HCT116 (cell line): ENCODE measurements at regions not wholly inside any gene's neighbourhood (a gene's known extent, or its start where the extent isn't known, plus 50 kb on each side); places are given as distances from the start of the nearest gene placed in this dataset.

Experiments used
- ATAC-seq: fragments of 200-7000 bp; cut with Tn5 transposase; 2 replicates; pipeline ENCODE4 v1.9.1; 2020; ENCODE audit warnings: mild to moderate bottlenecking, moderate library complexity
- BruUV-seq: library from RNA; stranded (reverse); fragments of 400-500 nt; replicated peaks from 2 replicates; lab custom pipeline; 2021; lab: Mats Ljungman, UMichigan
- CTCF ChIA-PET: fragments of 300-600 bp; sonication (Branson Sonifier 250); formaldehyde crosslinking; loops from one replicate; lab custom pipeline; 2021; ENCODE audit warnings: antibody characterized with exemption; lab: Charles Lee
- POLR2A ChIA-PET: fragments of 300-600, 350-600 bp; sonication (Branson Sonifier 250); formaldehyde crosslinking; loops from one replicate; lab custom pipeline; 2021; ENCODE audit warnings: antibody characterized with exemption; lab: Charles Lee
- RAD21 ChIA-PET, 2 experiments: fragments of 300-600 bp; sonication (Branson Sonifier 250); formaldehyde crosslinking; loops; one replicate each; lab custom pipeline; 2023; ENCODE audit warnings: low total read pairs in 2 of 2; ENCODE audit not compliant: uncharacterized antibody in 2 of 2, unreplicated experiment in 2 of 2, low non-redundant PET in 1 of 2; lab: Charles Lee
- DNase-seq: peaks from one replicate; pipeline ENCODE4 v3.0.0-alpha.2; 2010; ENCODE audit warnings: low read depth, low spot score
- H2AFZ ChIP-seq: fragments of 200-600 bp; shearing (Covaris generic), sonication (generic); 2 replicates; pipeline ENCODE4 v1.6.1; 2017; ENCODE audit warnings: low read depth, mixed run types, mixed read lengths, antibody characterized with exemption, low read length; ENCODE audit not compliant: poor library complexity, severe bottlenecking
- H3K27ac ChIP-seq: 2 replicates; pipeline ENCODE4 v1.5.1; 2012; ENCODE audit warnings: low read depth, low read length
- H3K27me3 ChIP-seq: fragments of 200-600 bp; sonication (generic); 2 replicates; pipeline ENCODE4 v1.6.1; 2016; ENCODE audit warnings: mixed run types, low read length, mixed read lengths; ENCODE audit not compliant: insufficient read depth
- H3K36me3 ChIP-seq, 2 experiments: fragments of 200-500 bp in 1 of 2; fragments of 200-600 bp in 1 of 2; sonication (Bioruptor generic) in 1 of 2; sonication (generic) in 1 of 2; 2 replicates each; pipeline versions ENCODE4 v1.5.1 to v1.6.1; 2014 to 2016; ENCODE audit warnings: low read length in 2 of 2, inconsistent platforms in 1 of 2, mixed read lengths in 1 of 2, mixed run types in 1 of 2; ENCODE audit not compliant: insufficient read depth in 2 of 2, control insufficient read depth in 1 of 2
- H3K4me1 ChIP-seq, 2 experiments: fragments of 200-600 bp in 1 of 2; sonication (generic) in 1 of 2; 2 replicates each; pipeline versions ENCODE4 v1.5.1 to v1.6.1; 2012 to 2017; ENCODE audit warnings: low read length in 2 of 2, inconsistent platforms in 1 of 2, mild to moderate bottlenecking in 1 of 2, mixed read lengths in 1 of 2, mixed run types in 1 of 2, moderate library complexity in 1 of 2; ENCODE audit not compliant: insufficient read depth in 2 of 2, control insufficient read depth in 1 of 2
- H3K4me2 ChIP-seq: fragments of 200-600 bp; sonication (generic); 2 replicates; pipeline ENCODE4 v1.6.1; 2017; ENCODE audit warnings: mixed run types, low read length, mixed read lengths
- H3K4me3 ChIP-seq, 2 experiments: fragments of 200-600 bp in 1 of 2; sonication (generic) in 1 of 2; replicated peaks in 1 of 2; 2 replicates each; pipeline ENCODE4 v1.5.1; 2011 to 2016; ENCODE audit warnings: low read length in 2 of 2, control low read depth in 1 of 2, low read depth in 1 of 2, mild to moderate bottlenecking in 1 of 2, mixed read lengths in 1 of 2, mixed run types in 1 of 2
- H3K79me2 ChIP-seq: fragments of 200-600 bp; sonication (generic); 2 replicates; pipeline ENCODE4 v1.6.1; 2017; ENCODE audit warnings: mild to moderate bottlenecking, mixed run types, low read length, moderate library complexity, mixed read lengths; ENCODE audit not compliant: insufficient read depth
- H3K9ac ChIP-seq: fragments of 200-600 bp; sonication (generic); 2 replicates; pipeline ENCODE4 v1.6.1; 2016; ENCODE audit warnings: low read length, mixed read lengths
- H3K9me2 ChIP-seq: fragments of 200-600 bp; sonication (generic), shearing (Covaris generic); 2 replicates; pipeline ENCODE4 v1.6.1; 2017; ENCODE audit warnings: mixed run types, mild to moderate bottlenecking, moderate library complexity; ENCODE audit not compliant: insufficient read depth
- H3K9me3 ChIP-seq, 2 experiments: fragments of 200-500 bp in 1 of 2; fragments of 200-600 bp in 1 of 2; sonication (Bioruptor generic) in 1 of 2; sonication (generic) in 1 of 2; 2 replicates each; pipeline ENCODE4 v1.6.1; 2014 to 2017; ENCODE audit warnings: low read length in 2 of 2, mixed read lengths in 2 of 2, inconsistent platforms in 1 of 2, low read depth in 1 of 2, mild to moderate bottlenecking in 1 of 2, mixed run types in 1 of 2, moderate library complexity in 1 of 2; ENCODE audit not compliant: control insufficient read depth in 1 of 2, insufficient read depth in 1 of 2
- H4K20me1 ChIP-seq: fragments of 200-600 bp; sonication (generic), shearing (Covaris generic); 2 replicates; pipeline ENCODE4 v1.6.1; 2017; ENCODE audit warnings: mixed run types, mild to moderate bottlenecking, moderate library complexity; ENCODE audit not compliant: insufficient read depth
- CBX3 ChIP-seq: IDR thresholded peaks from 2 replicates; pipeline ENCODE4 v1.6.1; 2012; ENCODE audit warnings: low read depth
- CTCF ChIP-seq, 3 experiments: fragments of 200-600 bp in 1 of 3; sonication (generic) in 1 of 3; IDR thresholded peaks in 2 of 3; conservative IDR thresholded peaks in 1 of 3; 2 replicates each; pipeline ENCODE4 v1.5.1; 2012 to 2017; ENCODE audit warnings: low read depth in 2 of 3, low read length in 2 of 3, antibody characterized with exemption in 1 of 3, borderline replicate concordance in 1 of 3, control low read depth in 1 of 3, mild to moderate bottlenecking in 1 of 3, mixed read lengths in 1 of 3, mixed run types in 1 of 3, moderate library complexity in 1 of 3; ENCODE audit not compliant: insufficient read depth in 1 of 3
- EGR1 ChIP-seq: IDR thresholded peaks from 2 replicates; pipeline ENCODE4 v1.6.1; 2012; ENCODE audit warnings: low read depth
- ELF1 ChIP-seq: IDR thresholded peaks from 2 replicates; pipeline ENCODE4 v1.6.1; 2012; ENCODE audit warnings: low read depth, borderline replicate concordance
- EZH2 ChIP-seq: fragments of 200-600 bp; sonication (generic); IDR thresholded peaks from 2 replicates; pipeline ENCODE4 v1.6.1; 2017; ENCODE audit warnings: antibody characterized with exemption, mixed run types
- JUND ChIP-seq: IDR thresholded peaks from 2 replicates; pipeline ENCODE4 v1.6.1; 2012
- POLR2AphosphoS5 ChIP-seq: IDR thresholded peaks from 2 replicates; pipeline ENCODE4 v1.6.1; 2011; ENCODE audit warnings: mild to moderate bottlenecking, low read depth, low read length, moderate library complexity
- SP1 ChIP-seq: IDR thresholded peaks from 2 replicates; pipeline ENCODE4 v1.6.1; 2012; ENCODE audit warnings: low read depth
- YY1 ChIP-seq: IDR thresholded peaks from 2 replicates; pipeline ENCODE4 v1.6.1; 2011; ENCODE audit warnings: low read length, low read depth, moderate library complexity, mild to moderate bottlenecking; ENCODE audit not compliant: insufficient replicate concordance; ENCODE audit errors: extremely low read depth
- ZBTB33 ChIP-seq: IDR thresholded peaks from 2 replicates; pipeline ENCODE4 v1.6.1; 2011; ENCODE audit warnings: mild to moderate bottlenecking, low read length, moderate library complexity; ENCODE audit not compliant: insufficient replicate concordance; ENCODE audit errors: extremely low read depth
- ZNF274 ChIP-seq: fragments of 200-500 bp; sonication (Bioruptor generic); IDR thresholded peaks from 2 replicates; pipeline ENCODE4 v1.6.1; 2014; ENCODE audit warnings: mild to moderate bottlenecking, low read depth, low read length, inconsistent platforms
- intact Hi-C: fragments of 100-400 bp; cut with micrococcal nuclease; formaldehyde crosslinking; loops from 2 replicates; pipeline ENCODE4 v1.10.0; 2022

- Histone ChIP-seq H3K9me2 (no peaks in the 10 kb centered on the region), H3K9me3 (peaks cover 4 to 26% of the 10 kb centered on the region in 2 experiments; a peak in 2 of 4 replicates), H3K27me3 (no peaks in the 10 kb centered on the region), H3K9ac (no peak overlapping the region), H3K79me2 (no peaks in the 10 kb centered on the region), H3K36me3 (no peaks in the 10 kb centered on the region), H3K4me1 (no peaks in the 10 kb centered on the region), H2AFZ (no peak overlapping the region), H3K4me3 (no peak overlapping the region), H3K4me2 (no peak overlapping the region), H4K20me1 (no peaks in the 10 kb centered on the region), H3K27ac (no peak overlapping the region)
- ChIA-PET CTCF (no interaction called here), RAD21 (no interaction called here), POLR2A (no interaction called here)
- TF ChIP-seq ZNF274, result no peak
- no peak for TF ChIP-seq CBX3
- no peak for TF ChIP-seq YY1
- TF ChIP-seq CTCF (IDR thresholded peaks at IDR 0.05 in 2 of 3, conservative IDR thresholded peaks at IDR 0.05 in 1 of 3; ENCODE audit: borderline replicate concordance in 1 of 3, insufficient read depth in 1 of 3, low read depth in 2 of 3, low read length in 2 of 3), result no peak
- no peak for TF ChIP-seq POLR2AphosphoS5
- no peak for TF ChIP-seq SP1
- no peak for TF ChIP-seq ZBTB33
- TF ChIP-seq JUND, result no peak
- no peak for TF ChIP-seq EZH2
- TF ChIP-seq EGR1, result no peak
- TF ChIP-seq ELF1, result no peak
- DNase-seq (no peak), ATAC-seq (no peak)
- intact Hi-C loops, result no loop called here
- no TSS peak for BruUV-seq
Observed at GRCh38 chr18:68034296-68034695, 517.8 kb upstream of the DSEL start.
